ENCODE measurements at regions not wholly inside any gene's neighbourhood (a gene's known extent, or its start where the extent isn't known, plus 50 kb on each side); places are given as distances from the start of the nearest gene placed in this dataset.

DNA sequence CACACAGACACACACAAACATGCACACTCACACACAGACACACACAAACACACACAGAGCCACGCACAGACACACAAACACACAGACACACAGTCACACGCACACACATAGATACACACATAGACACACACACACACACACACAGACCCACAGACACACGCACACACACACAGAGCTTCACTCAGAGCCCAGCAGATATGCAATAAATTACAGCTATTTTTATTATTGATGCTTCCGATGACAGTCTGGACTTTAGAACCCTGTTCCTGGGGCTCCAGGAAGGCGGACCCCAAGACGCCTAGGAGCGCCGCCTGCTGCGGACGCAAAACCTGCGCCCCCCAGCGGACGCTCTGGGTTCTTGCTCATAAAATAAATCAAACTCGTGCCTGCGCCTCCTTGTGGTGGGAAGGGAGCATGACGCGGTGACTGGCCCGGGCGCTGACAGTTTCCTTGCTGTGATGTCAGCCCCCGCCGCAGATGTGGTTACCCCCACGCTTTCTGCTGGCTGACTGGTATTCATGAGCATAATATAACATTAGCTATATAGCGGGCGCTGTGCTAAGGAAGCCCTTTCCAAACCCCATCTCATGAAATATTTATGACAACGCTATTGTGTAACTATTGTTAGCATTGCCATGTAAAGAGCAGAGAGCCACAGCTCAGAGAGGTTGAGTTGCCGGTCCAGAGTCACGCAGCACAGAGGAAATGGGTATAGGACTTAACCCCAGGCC, 64.4 kb upstream of the TM9SF2 start:
- TF ChIP-seq, protein P1, sequence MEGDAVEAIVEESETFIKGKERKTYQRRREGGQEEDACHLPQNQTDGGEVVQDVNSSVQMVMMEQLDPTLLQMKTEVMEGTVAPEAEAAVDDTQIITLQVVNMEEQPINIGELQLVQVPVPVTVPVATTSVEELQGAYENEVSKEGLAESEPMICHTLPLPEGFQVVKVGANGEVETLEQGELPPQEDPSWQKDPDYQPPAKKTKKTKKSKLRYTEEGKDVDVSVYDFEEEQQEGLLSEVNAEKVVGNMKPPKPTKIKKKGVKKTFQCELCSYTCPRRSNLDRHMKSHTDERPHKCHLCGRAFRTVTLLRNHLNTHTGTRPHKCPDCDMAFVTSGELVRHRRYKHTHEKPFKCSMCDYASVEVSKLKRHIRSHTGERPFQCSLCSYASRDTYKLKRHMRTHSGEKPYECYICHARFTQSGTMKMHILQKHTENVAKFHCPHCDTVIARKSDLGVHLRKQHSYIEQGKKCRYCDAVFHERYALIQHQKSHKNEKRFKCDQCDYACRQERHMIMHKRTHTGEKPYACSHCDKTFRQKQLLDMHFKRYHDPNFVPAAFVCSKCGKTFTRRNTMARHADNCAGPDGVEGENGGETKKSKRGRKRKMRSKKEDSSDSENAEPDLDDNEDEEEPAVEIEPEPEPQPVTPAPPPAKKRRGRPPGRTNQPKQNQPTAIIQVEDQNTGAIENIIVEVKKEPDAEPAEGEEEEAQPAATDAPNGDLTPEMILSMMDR (IDR thresholded peaks at IDR 0.05; ENCODE audit: low read depth, low read length), result peak; percentile 100
- H3K4me3 ChIP-seq (replicated peaks in 1 of 2; ENCODE audit: low read depth in 2 of 2, low read length in 2 of 2), result no peak overlapping the region
- DNase-seq (ENCODE audit: low read depth in 2 of 2), result peak; percentile 89 to 91

DNA sequence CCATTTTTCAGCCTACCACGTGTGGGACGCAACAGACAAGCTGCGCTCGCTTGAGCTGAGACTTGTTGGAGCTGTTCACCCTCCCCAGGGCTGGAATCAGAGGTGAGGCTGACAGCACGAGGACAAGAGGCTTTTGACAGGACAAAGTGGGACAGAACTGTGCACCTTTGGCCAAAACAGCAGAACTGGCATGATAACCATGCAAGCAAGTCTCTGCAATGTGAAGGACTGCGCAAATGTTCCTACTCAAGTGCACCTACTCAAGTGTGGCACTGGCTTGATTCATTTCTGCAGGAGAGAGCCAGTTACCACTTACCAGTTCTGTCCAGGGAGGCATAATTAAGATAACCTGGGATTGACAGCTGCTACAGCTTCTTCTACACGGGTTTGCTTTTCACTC, 62.2 kb upstream of the TM9SF2 start:
- DNase-seq (ENCODE audit: low read depth in 2 of 2), result no peak
- TF ChIP-seq, protein P1 (IDR thresholded peaks at IDR 0.05; ENCODE audit: low read depth, low read length), result no peak
- no peak overlapping the region for H3K4me3 ChIP-seq (replicated peaks in 1 of 2; ENCODE audit: low read depth in 2 of 2, low read length in 2 of 2)

DNA sequence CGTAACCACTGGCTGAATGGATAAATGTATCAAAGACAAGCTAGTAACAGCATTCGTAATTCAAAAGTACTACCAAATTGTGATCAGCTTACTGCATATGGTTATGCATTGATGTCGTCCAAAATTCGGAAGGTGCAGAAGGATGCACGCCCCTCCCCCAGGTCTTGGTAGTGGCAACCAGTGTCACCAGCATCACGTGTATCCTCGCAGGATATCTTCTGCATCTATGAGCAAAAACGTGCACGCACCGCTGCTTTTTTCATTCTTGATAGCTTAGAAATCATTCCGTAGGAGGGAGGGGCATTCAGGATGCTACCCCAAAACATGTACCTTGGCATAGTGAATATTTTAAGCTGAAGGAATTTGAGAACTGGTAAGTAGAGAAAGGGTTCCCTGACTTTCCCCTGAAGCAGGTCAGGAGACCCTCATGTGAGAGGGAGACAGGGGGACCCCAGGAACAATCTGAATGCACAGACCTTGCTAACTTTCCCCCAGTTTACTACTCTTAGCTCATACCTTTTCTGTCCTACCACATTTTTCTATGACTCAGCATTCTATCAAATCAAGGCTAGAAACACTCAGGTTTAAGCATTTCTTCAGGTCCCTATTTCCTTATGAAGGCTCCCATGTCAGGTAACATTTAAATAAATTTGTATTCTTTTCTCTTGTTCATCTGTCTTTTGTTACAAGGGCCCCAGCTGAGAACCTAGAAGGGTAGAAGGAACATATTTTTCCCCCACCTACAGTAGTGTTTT, 61.2 kb upstream of the TM9SF2 start:
- no peak overlapping the region for H3K4me3 ChIP-seq (replicated peaks in 1 of 2; ENCODE audit: low read depth in 2 of 2, low read length in 2 of 2)
- TF ChIP-seq, protein P1 (IDR thresholded peaks at IDR 0.05; ENCODE audit: low read depth, low read length), result no peak
- DNase-seq (ENCODE audit: low read depth in 2 of 2), result no peak

DNA sequence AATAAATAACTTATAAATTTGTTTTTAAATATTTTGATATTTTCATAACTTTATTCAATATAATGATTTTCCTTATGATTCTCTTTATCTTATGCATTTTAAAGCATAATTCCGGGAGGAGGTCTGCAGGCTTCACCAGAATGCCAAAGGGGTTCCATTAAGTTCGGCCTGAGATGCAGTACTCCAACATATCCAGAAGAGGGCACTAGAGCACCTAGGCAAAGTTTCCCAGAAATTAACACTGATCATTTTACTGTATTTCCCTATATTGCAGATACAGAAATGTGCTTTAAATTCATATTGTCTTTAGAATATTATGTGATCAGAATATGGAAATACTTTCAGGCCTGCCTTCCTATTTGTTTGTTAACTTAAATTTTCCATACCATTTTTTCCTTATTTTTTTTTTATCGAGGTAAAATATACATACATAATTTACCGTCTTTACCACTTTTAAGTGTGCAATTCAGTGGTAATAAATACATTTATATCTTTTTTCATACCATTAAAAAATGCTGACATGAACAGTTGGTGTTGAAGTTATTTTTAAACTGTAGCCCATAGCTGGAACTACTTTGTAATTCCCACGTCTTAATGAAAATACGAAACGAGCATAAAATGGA, 58.9 kb upstream of the TM9SF2 start:
- TF ChIP-seq, protein P1 (IDR thresholded peaks at IDR 0.05; ENCODE audit: low read depth, low read length), result peak; percentile 91
- peak; percentile 68 to 74 for DNase-seq (ENCODE audit: low read depth in 2 of 2)
- H3K4me3 ChIP-seq (replicated peaks in 1 of 2; ENCODE audit: low read depth in 2 of 2, low read length in 2 of 2), result no peak overlapping the region

DNA sequence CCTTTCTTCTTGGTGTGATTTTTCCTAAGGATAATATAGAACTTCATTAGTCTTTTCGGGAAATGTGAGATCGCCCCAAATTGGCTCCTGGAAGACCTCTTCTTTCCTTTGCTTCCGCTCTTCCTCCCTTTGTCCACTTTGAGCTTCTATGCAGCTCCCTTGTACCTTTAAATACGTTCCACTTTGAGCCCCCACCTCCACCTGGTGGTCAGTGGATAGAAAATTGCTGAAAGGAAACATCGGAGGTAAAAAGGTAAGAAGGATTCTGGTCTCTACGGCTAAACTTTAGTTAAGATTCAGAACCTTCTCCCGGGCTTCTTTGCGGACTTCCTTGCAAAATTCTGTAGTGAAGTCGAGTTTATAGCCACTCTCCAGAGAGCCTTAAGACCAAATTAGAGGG, 55.0 kb upstream of the TM9SF2 start:
- TF ChIP-seq, protein P1 (IDR thresholded peaks at IDR 0.05; ENCODE audit: low read depth, low read length), result no peak
- H3K4me3 ChIP-seq (replicated peaks in 1 of 2; ENCODE audit: low read depth in 2 of 2, low read length in 2 of 2), result no peak overlapping the region
- DNase-seq (ENCODE audit: low read depth in 2 of 2), result no peak

DNA sequence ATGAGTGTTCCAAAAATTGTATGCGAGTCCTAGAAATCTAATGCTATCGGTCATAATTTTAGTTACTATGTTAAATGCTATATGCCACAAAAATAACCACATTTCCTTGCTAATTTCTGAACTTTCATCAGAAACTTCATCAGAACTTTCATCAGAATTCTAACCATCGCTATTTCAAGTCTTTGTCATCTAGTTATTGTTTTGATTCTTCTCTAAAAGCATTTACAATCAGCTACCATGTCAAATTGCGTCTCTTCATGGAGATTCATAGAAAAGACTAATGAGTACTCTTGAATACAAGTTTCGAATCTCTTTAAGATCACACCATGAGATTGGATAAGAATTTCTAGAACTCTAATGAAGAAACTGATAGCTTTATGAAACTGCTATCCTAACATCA, 52.7 kb upstream of the TM9SF2 start:
- no peak overlapping the region for H3K4me3 ChIP-seq (replicated peaks in 1 of 2; ENCODE audit: low read depth in 2 of 2, low read length in 2 of 2)
- TF ChIP-seq, protein P1 (IDR thresholded peaks at IDR 0.05; ENCODE audit: low read depth, low read length), result no peak
- DNase-seq (ENCODE audit: low read depth in 2 of 2), result no peak

Measured in cardiac fibroblast (primary cell).